Activated CD4-positive, alpha-beta T cell treated with anti-CD3 and anti-CD28 coated beads, Interleukin-2, amount 50 U/mL, for 16 hours (primary cell): ENCODE measurements at regions not wholly inside any gene's neighbourhood (a gene's known extent, or its start where the extent isn't known, plus 50 kb on each side); places are given as distances from the start of the nearest gene placed in this dataset.

Experiments used
- DNase-seq: peaks from one replicate; pipeline ENCODE4 v3.0.0-alpha.2; 2020

GRCh38 chr3:65109966-65110500 is 422.2 kb upstream of the ADAMTS9 start:
- no peak for DNase-seq

- DNase-seq = no peak
These were observed 419.4 kb upstream of the ADAMTS9 start for GRCh38 chr3:65107174-65107573.

GRCh38 chr3:65101450-65101849 is 413.6 kb upstream of the ADAMTS9 start:
- DNase-seq = no peak

- DNase-seq = no peak
These were observed 410.6 kb upstream of the ADAMTS9 start for GRCh38 chr3:65098400-65098799.

- DNase-seq = no peak
These were observed 408.4 kb upstream of the ADAMTS9 start for GRCh38 chr3:65096110-65096745.

GRCh38 chr3:65094723-65095122 is 406.9 kb upstream of the ADAMTS9 start:
- no peak for DNase-seq

- no peak for DNase-seq
These were observed 405.8 kb upstream of the ADAMTS9 start for GRCh38 chr3:65093641-65094040.

- DNase-seq = no peak
These were observed 403.8 kb upstream of the ADAMTS9 start for GRCh38 chr3:65091565-65091964.

GRCh38 chr3:65083240-65083639 is 395.4 kb upstream of the ADAMTS9 start:
- DNase-seq = no peak

GRCh38 chr3:65081536-65081935 is 393.7 kb upstream of the ADAMTS9 start:
- no peak for DNase-seq

GRCh38 chr3:65080432-65080831 is 392.6 kb upstream of the ADAMTS9 start:
- DNase-seq = no peak

GRCh38 chr3:65079560-65079959 is 391.8 kb upstream of the ADAMTS9 start:
- no peak for DNase-seq

GRCh38 chr3:65078748-65079147 is 390.9 kb upstream of the ADAMTS9 start:
- DNase-seq = no peak

- DNase-seq = no peak
These were observed 389.3 kb upstream of the ADAMTS9 start for GRCh38 chr3:65077124-65077523.

GRCh38 chr3:65070968-65071367 is 383.2 kb upstream of the ADAMTS9 start:
- DNase-seq = no peak

GRCh38 chr3:65060904-65061303 is 373.1 kb upstream of the ADAMTS9 start:
- DNase-seq = no peak

- DNase-seq = peak; percentile 0
These were observed 364.3 kb upstream of the ADAMTS9 start for GRCh38 chr3:65052101-65052500.

- no peak for DNase-seq
These were observed 360.4 kb upstream of the ADAMTS9 start for GRCh38 chr3:65048151-65048550.

- DNase-seq = no peak
These were observed 357.3 kb upstream of the ADAMTS9 start for GRCh38 chr3:65045138-65045537.

- DNase-seq = no peak
These were observed 356.6 kb upstream of the ADAMTS9 start for GRCh38 chr3:65044401-65044800.

- no peak for DNase-seq
These were observed 354.9 kb upstream of the ADAMTS9 start for GRCh38 chr3:65042675-65043074.

GRCh38 chr3:65039754-65040210 is 352.0 kb upstream of the ADAMTS9 start:
- no peak for DNase-seq

- no peak for DNase-seq
These were observed 350.1 kb upstream of the ADAMTS9 start for GRCh38 chr3:65037861-65038260.

GRCh38 chr3:65035246-65035645 is 347.4 kb upstream of the ADAMTS9 start:
- no peak for DNase-seq

GRCh38 chr3:65033576-65033975 is 345.8 kb upstream of the ADAMTS9 start:
- no peak for DNase-seq
